ENCODE measurements at regions not wholly inside any gene's neighbourhood (a gene's known extent, or its start where the extent isn't known, plus 50 kb on each side); places are given as distances from the start of the nearest gene placed in this dataset.

DNA sequence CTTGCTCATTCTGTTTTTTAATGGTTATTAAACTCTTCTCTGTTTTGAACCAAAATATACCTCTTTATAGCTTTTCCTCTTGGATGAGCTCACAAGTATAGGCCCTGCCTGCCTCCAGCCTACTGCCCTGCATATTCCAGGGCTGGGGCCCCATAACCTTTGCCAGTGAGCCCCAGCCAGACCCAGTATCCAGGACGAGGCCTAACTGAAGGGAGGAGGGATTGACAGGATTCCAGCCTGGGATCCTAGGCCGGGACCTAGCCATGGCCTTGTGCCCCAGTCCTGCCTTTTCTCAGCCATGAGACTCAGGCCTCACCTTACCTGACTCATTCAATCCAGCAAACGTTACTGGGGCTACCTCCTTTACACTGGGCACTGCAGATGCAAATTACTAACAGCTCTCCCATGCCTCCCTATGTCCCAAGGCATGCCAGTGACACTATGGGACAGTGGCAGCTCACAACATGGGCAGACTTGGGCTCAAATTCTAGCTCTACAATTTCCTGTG is 159.2 kb downstream of the DDX1 start:
- no peak overlapping the region for H3K4me3 ChIP-seq (ENCODE audit: low read depth, low read length)
- H3K4me1 ChIP-seq: peaks cover 68% of the 10 kb centered on the region
- TF ChIP-seq, protein P1, sequence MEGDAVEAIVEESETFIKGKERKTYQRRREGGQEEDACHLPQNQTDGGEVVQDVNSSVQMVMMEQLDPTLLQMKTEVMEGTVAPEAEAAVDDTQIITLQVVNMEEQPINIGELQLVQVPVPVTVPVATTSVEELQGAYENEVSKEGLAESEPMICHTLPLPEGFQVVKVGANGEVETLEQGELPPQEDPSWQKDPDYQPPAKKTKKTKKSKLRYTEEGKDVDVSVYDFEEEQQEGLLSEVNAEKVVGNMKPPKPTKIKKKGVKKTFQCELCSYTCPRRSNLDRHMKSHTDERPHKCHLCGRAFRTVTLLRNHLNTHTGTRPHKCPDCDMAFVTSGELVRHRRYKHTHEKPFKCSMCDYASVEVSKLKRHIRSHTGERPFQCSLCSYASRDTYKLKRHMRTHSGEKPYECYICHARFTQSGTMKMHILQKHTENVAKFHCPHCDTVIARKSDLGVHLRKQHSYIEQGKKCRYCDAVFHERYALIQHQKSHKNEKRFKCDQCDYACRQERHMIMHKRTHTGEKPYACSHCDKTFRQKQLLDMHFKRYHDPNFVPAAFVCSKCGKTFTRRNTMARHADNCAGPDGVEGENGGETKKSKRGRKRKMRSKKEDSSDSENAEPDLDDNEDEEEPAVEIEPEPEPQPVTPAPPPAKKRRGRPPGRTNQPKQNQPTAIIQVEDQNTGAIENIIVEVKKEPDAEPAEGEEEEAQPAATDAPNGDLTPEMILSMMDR (IDR thresholded peaks at IDR 0.05; ENCODE audit: insufficient read depth in 1 of 2, low read depth in 1 of 2, low read length in 1 of 2, severe bottlenecking in 1 of 2, unreplicated experiment in 1 of 2): no peak
- H3K36me3 ChIP-seq (ENCODE audit: control insufficient read depth, insufficient read depth, low read length): no peaks in the 10 kb centered on the region
- Mint-ChIP-seq H3K9me3 (ENCODE audit: unreplicated experiment) (peaks cover 10% of the 10 kb centered on the region), H3K36me3 (ENCODE audit: insufficient read depth, unreplicated experiment) (no peaks in the 10 kb centered on the region), H3K27ac (ENCODE audit: unreplicated experiment) (peak overlapping the region; percentile 24), H3K27me3 (ENCODE audit: insufficient read depth, unreplicated experiment) (no peaks in the 10 kb centered on the region), H3K4me1 (ENCODE audit: low read depth, unreplicated experiment) (peaks cover 45% of the 10 kb centered on the region), H3K4me3 (ENCODE audit: unreplicated experiment) (no peak overlapping the region)
- intact Hi-C loops (cut with micrococcal nuclease; ENCODE audit: unreplicated experiment): no loop called here
- DNase-seq: no peak
- no peaks in the 10 kb centered on the region for H3K9me3 ChIP-seq
- ChIA-PET CTCF (interaction anchor here (0.6 kb wide), 2 partner anchors 20 to 55 kb away, joined by 3 read pairs; no protein-coding TSS in a partner anchor), POLR2A (no interaction called here)
- no peaks in the 10 kb centered on the region for H3K27me3 ChIP-seq (replicated peaks; ENCODE audit: control insufficient read depth, insufficient read depth, low read length)
- BruUV-seq (replicated peaks): no TSS peak

DNA sequence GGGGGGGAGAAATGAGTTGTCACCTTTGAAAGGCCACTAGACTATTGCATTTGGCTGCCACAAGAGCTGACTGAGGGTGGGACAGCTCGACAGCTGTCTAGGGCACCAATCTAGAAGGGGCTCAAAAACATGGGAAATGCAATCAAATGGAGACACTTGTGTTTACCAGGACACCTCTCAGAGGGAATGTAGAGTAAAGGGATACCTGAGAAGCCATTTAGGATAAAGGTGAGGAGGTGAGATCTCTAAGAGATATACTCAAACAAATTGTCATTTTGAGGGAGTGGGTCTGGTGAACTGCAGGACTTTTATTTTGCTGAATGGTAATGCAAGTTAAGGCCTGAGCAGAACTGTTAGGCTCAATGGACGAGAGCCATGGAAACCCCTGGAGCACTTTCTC is 159.8 kb downstream of the DDX1 start:
- H3K27me3 Mint-ChIP-seq (ENCODE audit: insufficient read depth, unreplicated experiment): no peaks in the 10 kb centered on the region
- DNase-seq: no peak
- no TSS peak for BruUV-seq (replicated peaks)
- Histone ChIP-seq H3K36me3 (ENCODE audit: control insufficient read depth, insufficient read depth, low read length) (no peaks in the 10 kb centered on the region), H3K4me3 (ENCODE audit: low read depth, low read length) (no peak overlapping the region), H3K27me3 (replicated peaks; ENCODE audit: control insufficient read depth, insufficient read depth, low read length) (no peaks in the 10 kb centered on the region), H3K4me1 (peaks cover 62% of the 10 kb centered on the region), H3K9me3 (no peaks in the 10 kb centered on the region)
- intact Hi-C loops (cut with micrococcal nuclease; ENCODE audit: unreplicated experiment): no loop called here
- H3K36me3 Mint-ChIP-seq (ENCODE audit: insufficient read depth, unreplicated experiment): no peaks in the 10 kb centered on the region
- peaks cover 39% of the 10 kb centered on the region for H3K4me1 Mint-ChIP-seq (ENCODE audit: low read depth, unreplicated experiment)
- H3K27ac Mint-ChIP-seq (ENCODE audit: unreplicated experiment): no peak overlapping the region
- TF ChIP-seq, protein P1 (IDR thresholded peaks at IDR 0.05; ENCODE audit: insufficient read depth in 1 of 2, low read depth in 1 of 2, low read length in 1 of 2, severe bottlenecking in 1 of 2, unreplicated experiment in 1 of 2): no peak
- H3K4me3 Mint-ChIP-seq (ENCODE audit: unreplicated experiment): no peak overlapping the region
- peaks cover 10% of the 10 kb centered on the region for H3K9me3 Mint-ChIP-seq (ENCODE audit: unreplicated experiment)
- CTCF ChIA-PET: interaction anchor here (0.6 kb wide), 1 partner anchor 55 kb away, joined by 3 read pairs; no protein-coding TSS in a partner anchor
- POLR2A ChIA-PET: no interaction called here

- intact Hi-C loops (cut with micrococcal nuclease; ENCODE audit: unreplicated experiment): no loop called here
- Mint-ChIP-seq H3K9me3 (ENCODE audit: unreplicated experiment) (peaks cover 22% of the 10 kb centered on the region), H3K27me3 (ENCODE audit: insufficient read depth, unreplicated experiment) (no peaks in the 10 kb centered on the region), H3K4me3 (ENCODE audit: unreplicated experiment) (no peak overlapping the region), H3K27ac (ENCODE audit: unreplicated experiment) (no peak overlapping the region), H3K36me3 (ENCODE audit: insufficient read depth, unreplicated experiment) (no peaks in the 10 kb centered on the region), H3K4me1 (ENCODE audit: low read depth, unreplicated experiment) (peaks cover 26% of the 10 kb centered on the region)
- H3K4me3 ChIP-seq (ENCODE audit: low read depth, low read length): no peak overlapping the region
- no peaks in the 10 kb centered on the region for H3K9me3 ChIP-seq
- H3K36me3 ChIP-seq (ENCODE audit: control insufficient read depth, insufficient read depth, low read length): no peaks in the 10 kb centered on the region
- TF ChIP-seq, protein P1 (IDR thresholded peaks at IDR 0.05; ENCODE audit: insufficient read depth in 1 of 2, low read depth in 1 of 2, low read length in 1 of 2, severe bottlenecking in 1 of 2, unreplicated experiment in 1 of 2): no peak
- no peak for DNase-seq
- ChIA-PET POLR2A (no interaction called here), CTCF (no interaction called here)
- H3K4me1 ChIP-seq: peaks cover 50% of the 10 kb centered on the region
- no TSS peak for BruUV-seq (replicated peaks)
- no peaks in the 10 kb centered on the region for H3K27me3 ChIP-seq (replicated peaks; ENCODE audit: control insufficient read depth, insufficient read depth, low read length)
Observed at GRCh38 chr2:15752552-15753232, 161.0 kb downstream of the DDX1 start.
